ENCODE measurements at regions not wholly inside any gene's neighbourhood (a gene's known extent, or its start where the extent isn't known, plus 50 kb on each side); places are given as distances from the start of the nearest gene placed in this dataset.

GRCh38 chr7:120160166-120160565 is 112.8 kb upstream of the KCND2 start:
- TF ChIP-seq CTCF (conservative IDR thresholded peaks at IDR 0.05) (no peak), EZH2 (IDR thresholded peaks at IDR 0.05; ENCODE audit: low read depth) (no peak)
